Brain microvascular endothelial cell (primary cell): ENCODE measurements at regions not wholly inside any gene's neighbourhood (a gene's known extent, or its start where the extent isn't known, plus 50 kb on each side); places are given as distances from the start of the nearest gene placed in this dataset.
A peak's percentile ranks its signal among the peaks of the same experiment; 100 is the strongest.

Experiments
- DNase-seq: peaks from one replicate; pipeline ENCODE4 v3.0.0-alpha.2; 2020
- H3K27ac ChIP-seq: fragments of 250-450 bp; sonication (Bioruptor Pico); 2 replicates; pipeline ENCODE4 v1.5.1; 2020; ENCODE audit warnings: mild to moderate bottlenecking, moderate library complexity
- H3K27me3 ChIP-seq: fragments of 250-450 bp; sonication (Bioruptor Pico); replicated peaks from 2 replicates; pipeline ENCODE4 v1.5.1; 2020; ENCODE audit warnings: mild to moderate bottlenecking
- H3K36me3 ChIP-seq: fragments of 250-450 bp; sonication (Bioruptor Pico); replicated peaks from 2 replicates; pipeline ENCODE4 v1.5.1; 2020; ENCODE audit warnings: mild to moderate bottlenecking
- H3K4me3 ChIP-seq: 2 replicates; pipeline ENCODE4 v1.5.1; 2011; ENCODE audit warnings: low read depth, mild to moderate bottlenecking, control low read depth, low read length, moderate library complexity
- in situ Hi-C: cut with HindIII; loops from 2 replicates; pipeline ENCODE4 v1.10.0; 2017; ENCODE audit warnings: low sequenced_read_pairs, low pct_ligation_motif_present
- TF ChIP-seq, protein P1 (sequence below): IDR thresholded peaks from 2 replicates; pipeline ENCODE4 v1.5.1; 2011; ENCODE audit warnings: low read depth, mild to moderate bottlenecking, moderate library complexity, low read length, control low read depth, inconsistent platforms; ENCODE audit errors: missing control alignments

DNA sequence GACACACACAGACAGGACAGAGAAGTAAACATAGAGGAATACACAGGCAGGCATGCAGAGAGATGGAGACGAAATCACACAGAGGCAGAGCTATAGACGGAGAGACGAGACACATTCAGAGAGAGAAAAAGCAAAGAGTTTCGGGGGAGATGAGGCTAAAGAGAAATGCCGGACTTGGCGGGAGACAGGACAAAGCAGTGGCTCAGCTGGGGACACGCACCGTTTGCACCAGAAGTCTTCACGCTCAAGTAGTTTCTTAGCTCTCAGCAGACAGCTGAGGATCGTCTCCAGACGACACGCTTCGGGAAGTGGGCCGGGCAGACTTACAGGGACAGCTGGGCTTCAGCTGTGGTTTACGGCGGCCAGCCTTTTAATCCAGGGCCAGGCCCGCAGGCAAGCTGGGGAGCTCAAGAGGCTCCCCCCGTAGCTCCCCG, 56.2 kb upstream of the DLG1 start:
- TF ChIP-seq, protein P1, sequence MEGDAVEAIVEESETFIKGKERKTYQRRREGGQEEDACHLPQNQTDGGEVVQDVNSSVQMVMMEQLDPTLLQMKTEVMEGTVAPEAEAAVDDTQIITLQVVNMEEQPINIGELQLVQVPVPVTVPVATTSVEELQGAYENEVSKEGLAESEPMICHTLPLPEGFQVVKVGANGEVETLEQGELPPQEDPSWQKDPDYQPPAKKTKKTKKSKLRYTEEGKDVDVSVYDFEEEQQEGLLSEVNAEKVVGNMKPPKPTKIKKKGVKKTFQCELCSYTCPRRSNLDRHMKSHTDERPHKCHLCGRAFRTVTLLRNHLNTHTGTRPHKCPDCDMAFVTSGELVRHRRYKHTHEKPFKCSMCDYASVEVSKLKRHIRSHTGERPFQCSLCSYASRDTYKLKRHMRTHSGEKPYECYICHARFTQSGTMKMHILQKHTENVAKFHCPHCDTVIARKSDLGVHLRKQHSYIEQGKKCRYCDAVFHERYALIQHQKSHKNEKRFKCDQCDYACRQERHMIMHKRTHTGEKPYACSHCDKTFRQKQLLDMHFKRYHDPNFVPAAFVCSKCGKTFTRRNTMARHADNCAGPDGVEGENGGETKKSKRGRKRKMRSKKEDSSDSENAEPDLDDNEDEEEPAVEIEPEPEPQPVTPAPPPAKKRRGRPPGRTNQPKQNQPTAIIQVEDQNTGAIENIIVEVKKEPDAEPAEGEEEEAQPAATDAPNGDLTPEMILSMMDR = no peak
- no peak for DNase-seq
- in situ Hi-C loops = no loop called here
- H3K4me3 ChIP-seq = no peak overlapping the region
- H3K27ac ChIP-seq = peak overlapping the region; percentile 1
- H3K36me3 ChIP-seq = no peaks in the 10 kb centered on the region
- no peaks in the 10 kb centered on the region for H3K27me3 ChIP-seq

DNA sequence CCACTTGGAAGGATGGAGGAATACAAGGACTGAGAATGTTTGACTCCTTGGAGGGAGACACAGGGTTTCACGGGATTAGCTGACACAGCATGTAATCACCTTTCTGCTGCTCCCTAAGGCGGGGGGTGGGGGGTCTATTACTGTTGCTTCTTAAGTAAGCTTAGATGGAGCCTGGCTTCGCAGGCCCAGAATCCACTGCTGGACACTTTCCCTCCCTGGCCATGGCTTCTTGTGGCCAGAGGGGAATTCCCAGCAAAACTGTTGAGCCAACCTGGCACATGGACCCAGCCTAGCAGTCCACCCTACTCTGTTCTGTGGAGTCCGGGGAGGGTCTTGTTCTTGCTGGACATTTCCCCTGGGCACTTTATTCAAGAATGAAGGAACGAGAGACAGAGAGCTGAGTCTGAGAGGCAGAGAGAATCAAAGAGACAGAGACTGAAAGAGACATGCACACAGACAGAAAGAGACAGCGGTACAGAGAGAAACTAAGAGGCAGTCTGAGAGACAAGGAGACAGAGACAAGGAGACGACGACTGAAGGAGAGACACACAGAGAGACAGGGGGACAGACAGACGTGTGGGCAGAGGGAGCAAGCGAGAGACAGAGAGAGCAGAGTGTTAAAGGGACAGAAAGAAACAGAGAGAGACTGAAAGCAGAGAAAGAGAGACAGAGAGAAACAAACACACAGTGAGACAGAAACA, 55.6 kb upstream of the DLG1 start:
- Histone ChIP-seq H3K4me3 (no peak overlapping the region), H3K27ac (peak overlapping the region; percentile 1), H3K36me3 (no peaks in the 10 kb centered on the region), H3K27me3 (no peaks in the 10 kb centered on the region)
- DNase-seq = no peak
- in situ Hi-C loops = no loop called here
- TF ChIP-seq, protein P1 = no peak

DNA sequence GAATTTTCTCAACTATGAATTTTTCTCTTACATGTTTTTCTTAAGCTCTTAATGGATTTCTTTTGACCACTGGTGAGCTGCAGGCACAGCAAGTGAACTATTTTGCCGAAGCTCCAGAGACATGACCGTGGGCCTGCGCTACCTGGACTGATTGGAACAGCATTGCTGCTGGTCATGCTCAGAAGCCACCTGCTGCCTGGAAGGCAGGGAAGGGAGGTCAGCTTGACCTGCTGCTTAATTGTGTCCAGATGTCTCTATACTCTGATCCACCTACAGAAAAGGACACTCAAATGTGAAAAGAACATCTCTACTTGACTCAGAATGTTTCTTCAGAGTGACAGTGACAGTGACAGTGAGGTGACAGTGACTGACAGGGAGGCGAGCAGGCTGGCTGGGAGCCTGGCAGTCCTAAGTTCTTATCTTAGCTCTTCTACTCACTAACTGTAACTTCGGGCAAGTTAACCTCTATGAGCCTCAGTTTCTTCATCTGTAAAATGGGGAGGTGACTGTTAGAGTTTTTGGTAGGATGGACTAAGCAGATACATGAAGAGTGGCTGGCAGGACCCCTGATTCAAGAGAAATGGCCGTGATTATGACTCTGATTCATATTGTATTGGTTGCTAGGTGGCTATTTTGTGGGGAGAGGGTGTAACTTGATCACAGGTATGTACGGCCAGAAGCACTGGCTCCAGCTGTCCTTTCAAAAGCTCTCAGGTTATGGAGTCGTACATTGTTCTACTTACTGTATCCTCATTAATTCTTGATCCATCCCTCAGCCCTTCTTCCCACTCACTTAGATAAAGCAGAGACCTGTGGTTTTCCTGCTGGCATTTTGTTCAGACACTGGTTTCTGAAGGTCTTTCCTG, 54.8 kb upstream of the DLG1 start:
- Histone ChIP-seq H3K36me3 (no peaks in the 10 kb centered on the region), H3K4me3 (no peak overlapping the region), H3K27ac (no peak overlapping the region), H3K27me3 (no peaks in the 10 kb centered on the region)
- TF ChIP-seq, protein P1 = no peak
- in situ Hi-C loops = no loop called here
- no peak for DNase-seq

DNA sequence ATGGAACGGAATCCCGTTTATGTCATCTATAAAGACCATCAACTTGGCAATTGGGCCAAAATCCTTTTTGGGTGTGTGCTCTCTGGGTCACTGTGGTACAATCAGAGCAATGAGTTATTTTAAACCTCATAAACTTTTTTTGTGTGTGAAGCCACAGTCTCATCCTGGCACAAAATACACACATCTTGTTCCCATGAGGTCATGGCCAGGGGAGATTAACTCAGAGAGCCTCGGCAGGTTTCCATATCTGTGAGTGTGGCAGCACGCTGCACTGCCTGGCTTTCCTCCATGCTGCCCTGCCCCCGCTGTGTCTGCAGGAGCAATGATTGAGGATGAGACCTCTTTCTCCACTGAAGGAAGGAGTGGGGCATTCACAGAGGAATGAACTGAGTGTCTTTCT, 54.0 kb upstream of the DLG1 start:
- H3K4me3 ChIP-seq = no peak overlapping the region
- H3K27ac ChIP-seq = no peak overlapping the region
- DNase-seq = peak; percentile 63
- in situ Hi-C loops = no loop called here
- no peaks in the 10 kb centered on the region for H3K27me3 ChIP-seq
- no peaks in the 10 kb centered on the region for H3K36me3 ChIP-seq
- TF ChIP-seq, protein P1 = no peak

DNA sequence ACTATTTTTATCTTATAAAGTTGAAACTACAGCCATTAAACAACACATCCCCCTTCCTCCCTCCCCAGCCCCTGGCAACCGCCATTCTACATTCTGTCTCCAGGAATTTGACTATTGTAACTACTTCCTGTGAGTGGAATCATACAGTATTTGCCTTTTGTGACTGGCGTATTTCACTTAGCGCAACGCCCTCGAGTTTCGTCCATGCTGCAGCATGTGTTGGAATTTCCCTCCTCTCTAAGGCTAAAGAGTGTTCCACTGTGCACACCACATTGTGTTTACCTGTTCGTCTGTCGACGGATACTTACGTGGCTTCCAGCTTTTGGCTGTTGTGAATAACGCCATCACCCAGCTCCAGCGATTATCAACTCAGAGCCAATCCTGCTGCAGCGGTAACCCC, 52.0 kb upstream of the DLG1 start:
- Histone ChIP-seq H3K27me3 (no peaks in the 10 kb centered on the region), H3K4me3 (no peak overlapping the region), H3K27ac (no peak overlapping the region), H3K36me3 (no peaks in the 10 kb centered on the region)
- in situ Hi-C loops = no loop called here
- TF ChIP-seq, protein P1 = no peak
- DNase-seq = no peak
